ENCODE measurements at regions not wholly inside any gene's neighbourhood (a gene's known extent, or its start where the extent isn't known, plus 50 kb on each side); places are given as distances from the start of the nearest gene placed in this dataset.
A peak's percentile ranks its signal among the peaks of the same experiment; 100 is the strongest.

GRCh38 chr22:48396785-48397530, 1430.7 kb downstream of the BRD1 start (continued):
- TF ChIP-seq, protein P1, sequence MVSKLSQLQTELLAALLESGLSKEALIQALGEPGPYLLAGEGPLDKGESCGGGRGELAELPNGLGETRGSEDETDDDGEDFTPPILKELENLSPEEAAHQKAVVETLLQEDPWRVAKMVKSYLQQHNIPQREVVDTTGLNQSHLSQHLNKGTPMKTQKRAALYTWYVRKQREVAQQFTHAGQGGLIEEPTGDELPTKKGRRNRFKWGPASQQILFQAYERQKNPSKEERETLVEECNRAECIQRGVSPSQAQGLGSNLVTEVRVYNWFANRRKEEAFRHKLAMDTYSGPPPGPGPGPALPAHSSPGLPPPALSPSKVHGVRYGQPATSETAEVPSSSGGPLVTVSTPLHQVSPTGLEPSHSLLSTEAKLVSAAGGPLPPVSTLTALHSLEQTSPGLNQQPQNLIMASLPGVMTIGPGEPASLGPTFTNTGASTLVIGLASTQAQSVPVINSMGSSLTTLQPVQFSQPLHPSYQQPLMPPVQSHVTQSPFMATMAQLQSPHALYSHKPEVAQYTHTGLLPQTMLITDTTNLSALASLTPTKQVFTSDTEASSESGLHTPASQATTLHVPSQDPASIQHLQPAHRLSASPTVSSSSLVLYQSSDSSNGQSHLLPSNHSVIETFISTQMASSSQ (IDR thresholded peaks at IDR 0.05; ENCODE audit: low read depth) = no peak
- TF ChIP-seq, protein P1 (CRISPR knock-in tag; IDR thresholded peaks at IDR 0.05; ENCODE audit: borderline replicate concordance) = no peak
- TF ChIP-seq ZNF432 (CRISPR knock-in tag; IDR thresholded peaks at IDR 0.05; ENCODE audit: borderline replicate concordance) (no peak), HOMEZ (CRISPR knock-in tag; IDR thresholded peaks at IDR 0.05; ENCODE audit: low read depth) (0 out of 2 replicates have a peak, but pooled peaks have one; percentile 42), NFYC (CRISPR knock-in tag; IDR thresholded peaks at IDR 0.05) (no peak), CHD2 (IDR thresholded peaks at IDR 0.05; ENCODE audit: low read depth, low read length) (no peak), TBX2 (CRISPR knock-in tag; IDR thresholded peaks at IDR 0.05; ENCODE audit: borderline replicate concordance) (peak; percentile 39; the same call in 1 of the 2 replicates), BCLAF1 (IDR thresholded peaks at IDR 0.05) (no peak), ZNF724P (CRISPR knock-in tag; IDR thresholded peaks at IDR 0.05; ENCODE audit: borderline replicate concordance) (no peak), PBX2 (CRISPR knock-in tag; IDR thresholded peaks at IDR 0.05) (no peak), ZMYM3 (CRISPR knock-in tag; IDR thresholded peaks at IDR 0.05) (0 out of 2 replicates have a peak, but pooled peaks have one; percentile 20), NR3C1 (CRISPR knock-in tag; IDR thresholded peaks at IDR 0.05) (no peak), MEIS2 (CRISPR knock-in tag; IDR thresholded peaks at IDR 0.05) (no peak), MIER3 (CRISPR knock-in tag; IDR thresholded peaks at IDR 0.05; ENCODE audit: borderline replicate concordance) (0 out of 2 replicates have a peak, but pooled peaks have one; percentile 55), PAF1 (CRISPR knock-in tag; IDR thresholded peaks at IDR 0.05) (no peak), HBP1 (CRISPR knock-in tag; IDR thresholded peaks at IDR 0.05; ENCODE audit: low read depth) (peak; percentile 72)

Measured in HepG2 (cell line).